MM.1S (cell line): ENCODE measurements at regions not wholly inside any gene's neighbourhood (a gene's known extent, or its start where the extent isn't known, plus 50 kb on each side); places are given as distances from the start of the nearest gene placed in this dataset.

Experiments used
- DNase-seq: peaks from one replicate; pipeline ENCODE4 v3.0.0-alpha.2; 2015
- H2AFZ ChIP-seq: fragments of 300-600 bp; sonication (generic); 2 replicates; pipeline ENCODE4 v1.6.0; 2016; ENCODE audit warnings: antibody characterized with exemption, low read length
- H3F3A ChIP-seq: fragments of 300-600 bp; sonication (generic); 2 replicates; pipeline ENCODE4 v1.6.1; 2016; ENCODE audit warnings: mild to moderate bottlenecking, antibody characterized with exemption, low read length, moderate library complexity, mixed read lengths; ENCODE audit not compliant: insufficient read depth
- H3K27ac ChIP-seq: fragments of 300-600 bp; sonication (generic); 2 replicates; pipeline ENCODE4 v1.5.1; 2016; ENCODE audit warnings: mild to moderate bottlenecking, low read length
- H3K27me3 ChIP-seq: fragments of 300-600 bp; sonication (generic); replicated peaks from 2 replicates; pipeline ENCODE4 v1.6.0; 2016; ENCODE audit warnings: low read length; ENCODE audit not compliant: insufficient read depth
- H3K36me3 ChIP-seq: fragments of 300-600 bp; sonication (generic); replicated peaks from 2 replicates; pipeline ENCODE4 v1.6.1; 2016; ENCODE audit warnings: mild to moderate bottlenecking, low read length, mixed read lengths; ENCODE audit not compliant: insufficient read depth
- H3K4me1 ChIP-seq: fragments of 300-600 bp; sonication (generic); 2 replicates; pipeline ENCODE4 v1.6.1; 2016; ENCODE audit warnings: low read length, mixed read lengths
- H3K4me2 ChIP-seq: fragments of 300-600 bp; sonication (generic); 2 replicates; pipeline ENCODE4 v1.6.0; 2016; ENCODE audit warnings: low read depth, low read length
- H3K4me3 ChIP-seq: fragments of 300-600 bp; sonication (generic); 2 replicates; pipeline ENCODE4 v1.5.1; 2016; ENCODE audit warnings: low read length, mixed read lengths
- H3K79me2 ChIP-seq: fragments of 300-600 bp; sonication (generic); 2 replicates; pipeline ENCODE4 v1.6.1; 2016; ENCODE audit warnings: mixed run types, low read length, mixed read lengths
- H3K9ac ChIP-seq: fragments of 300-600 bp; sonication (generic); 2 replicates; pipeline ENCODE4 v1.6.1; 2016; ENCODE audit warnings: low read length, mixed read lengths
- H3K9me2 ChIP-seq: fragments of 300-600 bp; sonication (generic); replicated peaks from 2 replicates; pipeline ENCODE4 v1.6.1; 2016; ENCODE audit warnings: mild to moderate bottlenecking, low read length, mixed read lengths; ENCODE audit not compliant: insufficient read depth
- H3K9me3 ChIP-seq: fragments of 300-600 bp; sonication (generic); replicated peaks from 2 replicates; pipeline ENCODE4 v1.6.1; 2016; ENCODE audit warnings: mild to moderate bottlenecking, low read length, mixed read lengths; ENCODE audit not compliant: insufficient read depth
- H4K20me1 ChIP-seq: fragments of 300-600 bp; sonication (generic); 2 replicates; pipeline ENCODE4 v1.6.1; 2016; ENCODE audit warnings: mild to moderate bottlenecking, low read length, moderate library complexity, mixed read lengths; ENCODE audit not compliant: insufficient read depth
- CTCF ChIP-seq: fragments of 300-600 bp; sonication (generic); IDR thresholded peaks from 2 replicates; pipeline ENCODE4 v1.5.1; 2016; ENCODE audit warnings: antibody characterized with exemption, low read length, mixed read lengths
- EZH2 ChIP-seq: fragments of 300-600 bp; sonication (generic); optimal IDR thresholded peaks from 2 replicates; pipeline ENCODE3; 2017; ENCODE audit warnings: low read depth, mild to moderate bottlenecking, antibody characterized with exemption, low read length, mixed read lengths
- EZH2phosphoT487 ChIP-seq: fragments of 300-600 bp; sonication (generic); IDR thresholded peaks from 2 replicates; pipeline ENCODE4 v1.6.1; 2018; ENCODE audit warnings: antibody characterized with exemption, low read length

GRCh38 chrX:45980726-45981125, 564.5 kb downstream of the ZNF674 start:
- no peaks in the 10 kb centered on the region for H3K9me3 ChIP-seq
- H3K4me3 ChIP-seq, result no peak overlapping the region
- no peak for DNase-seq
- no peaks in the 10 kb centered on the region for H3K79me2 ChIP-seq
- no peak overlapping the region for H2AFZ ChIP-seq
- no peaks in the 10 kb centered on the region for H3K27me3 ChIP-seq
- H4K20me1 ChIP-seq, result no peaks in the 10 kb centered on the region
- no peaks in the 10 kb centered on the region for H3K4me1 ChIP-seq
- H3K36me3 ChIP-seq, result no peaks in the 10 kb centered on the region
- no peaks in the 10 kb centered on the region for H3K9me2 ChIP-seq
- TF ChIP-seq CTCF (no peak), EZH2phosphoT487 (no peak), EZH2 (no peak)
- H3K9ac ChIP-seq, result no peak overlapping the region
- H3K27ac ChIP-seq, result no peak overlapping the region
- H3K4me2 ChIP-seq, result no peak overlapping the region
- no peaks in the 10 kb centered on the region for H3F3A ChIP-seq

GRCh38 chrX:45975633-45976032, 569.6 kb downstream of the ZNF674 start:
- H3F3A ChIP-seq, result no peaks in the 10 kb centered on the region
- H3K9ac ChIP-seq, result no peak overlapping the region
- no peak overlapping the region for H3K27ac ChIP-seq
- H3K4me3 ChIP-seq, result no peak overlapping the region
- no peaks in the 10 kb centered on the region for H3K27me3 ChIP-seq
- no peaks in the 10 kb centered on the region for H3K9me3 ChIP-seq
- no peak for DNase-seq
- H4K20me1 ChIP-seq, result no peaks in the 10 kb centered on the region
- TF ChIP-seq EZH2 (no peak), EZH2phosphoT487 (no peak), CTCF (no peak)
- H3K4me2 ChIP-seq, result no peak overlapping the region
- H2AFZ ChIP-seq, result no peak overlapping the region
- no peaks in the 10 kb centered on the region for H3K9me2 ChIP-seq
- H3K4me1 ChIP-seq, result no peaks in the 10 kb centered on the region
- H3K79me2 ChIP-seq, result no peaks in the 10 kb centered on the region
- no peaks in the 10 kb centered on the region for H3K36me3 ChIP-seq

DNA sequence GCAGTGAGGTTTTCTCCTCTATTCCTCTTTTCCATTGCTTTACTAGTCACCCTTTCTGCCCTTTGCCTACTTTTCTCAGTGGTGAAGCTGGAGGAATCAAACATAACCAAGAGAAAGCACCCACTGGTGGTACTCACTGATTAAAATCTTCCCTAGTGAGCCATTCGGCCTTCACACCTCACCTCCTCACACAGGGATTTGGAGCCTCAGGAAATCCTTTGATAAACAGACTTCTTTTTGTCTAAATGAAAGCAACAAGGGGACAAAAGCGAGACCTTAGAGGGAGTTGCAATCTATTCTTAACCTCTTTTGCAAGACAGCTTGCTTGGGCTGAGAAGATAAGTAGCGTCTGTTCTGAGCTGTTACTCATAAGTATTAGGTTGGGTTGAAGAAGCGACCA, 572.6 kb downstream of the ZNF674 start:
- Histone ChIP-seq H3K4me1 (no peaks in the 10 kb centered on the region), H3K4me2 (no peak overlapping the region), H3F3A (no peaks in the 10 kb centered on the region), H3K79me2 (no peaks in the 10 kb centered on the region), H3K36me3 (no peaks in the 10 kb centered on the region), H4K20me1 (no peaks in the 10 kb centered on the region), H3K27me3 (no peaks in the 10 kb centered on the region), H3K9me2 (no peaks in the 10 kb centered on the region), H3K9me3 (no peaks in the 10 kb centered on the region), H3K27ac (no peak overlapping the region), H3K9ac (no peak overlapping the region), H2AFZ (no peak overlapping the region), H3K4me3 (no peak overlapping the region)
- no peak for DNase-seq
- TF ChIP-seq EZH2phosphoT487, result no peak
- TF ChIP-seq EZH2, result no peak
- no peak for TF ChIP-seq CTCF

- Histone ChIP-seq H2AFZ (no peak overlapping the region), H3K9me2 (no peaks in the 10 kb centered on the region), H3K4me1 (no peaks in the 10 kb centered on the region), H3K27ac (no peak overlapping the region), H3K9me3 (no peaks in the 10 kb centered on the region), H4K20me1 (no peaks in the 10 kb centered on the region), H3K27me3 (no peaks in the 10 kb centered on the region), H3F3A (no peaks in the 10 kb centered on the region), H3K36me3 (no peaks in the 10 kb centered on the region), H3K4me2 (no peak overlapping the region), H3K9ac (no peak overlapping the region), H3K4me3 (no peak overlapping the region), H3K79me2 (no peaks in the 10 kb centered on the region)
- TF ChIP-seq EZH2, result no peak
- no peak for TF ChIP-seq CTCF
- no peak for TF ChIP-seq EZH2phosphoT487
- no peak for DNase-seq
Observed at GRCh38 chrX:45959567-45959966, 585.7 kb downstream of the ZNF674 start.
